Stomach (tissue), 8 donors: ENCODE measurements at regions not wholly inside any gene's neighbourhood (a gene's known extent, or its start where the extent isn't known, plus 50 kb on each side); places are given as distances from the start of the nearest gene placed in this dataset.

Experiments used
- DNase-seq, 2 donors: peaks; one replicate each; pipeline versions ENCODE4 v3.0.0 to v3.0.0-alpha.2; 2013 to 2019
- H3K27ac ChIP-seq, 5 donors: fragments of 200-600 bp in 4 of 5; sonication (generic) in 4 of 5; one replicate each; pipeline ENCODE4 v1.5.1; 2013 to 2019; ENCODE audit warnings: mild to moderate bottlenecking in 1 of 5, moderate library complexity in 1 of 5
- H3K27me3 ChIP-seq, 3 donors: fragments of 200-600 bp; sonication (generic); one replicate each; pipeline ENCODE4 v1.5.1; 2017 to 2019; ENCODE audit warnings: mixed run types in 1 of 3
- H3K36me3 ChIP-seq, 4 donors: fragments of 200-600 bp; sonication (generic); 1 replicate in 3 of 4; 2 replicates in 1 of 4; pipeline ENCODE4 v1.5.1; 2016 to 2019
- H3K4me1 ChIP-seq, 4 donors: fragments of 200-600 bp; sonication (generic); one replicate each; pipeline ENCODE4 v1.5.1; 2016 to 2019
- H3K4me3 ChIP-seq, 4 donors: fragments of 200-600 bp; sonication (generic) in 3 of 4; one replicate each; pipeline ENCODE4 v1.5.1; 2016 to 2019; ENCODE audit warnings: mild to moderate bottlenecking in 1 of 4
- H3K9me3 ChIP-seq, 4 donors: fragments of 200-600 bp; sonication (generic); one replicate each; pipeline ENCODE4 v1.5.1; 2016 to 2019
- CTCF ChIP-seq, 7 experiments: fragments of 450-650 bp in 4 of 7; fragments of 200-600 bp in 3 of 7; sonication (generic) in 3 of 7; IDR thresholded peaks; one replicate each; pipeline ENCODE4 v1.5.1; 2016 to 2019; ENCODE audit warnings: antibody characterized with exemption in 7 of 7, control low read depth in 2 of 7, mild to moderate bottlenecking in 1 of 7
- EP300 ChIP-seq: sonication (generic); formaldehyde crosslinking; IDR thresholded peaks from one replicate; pipeline ENCODE4 v1.6.1; 2017; ENCODE audit warnings: antibody characterized with exemption
- POLR2A ChIP-seq, 4 donors: fragments of 450-650 bp; IDR thresholded peaks; one replicate each; pipeline ENCODE4 v1.6.1; 2016; ENCODE audit warnings: antibody characterized with exemption in 4 of 4, control low read depth in 2 of 4, mild to moderate bottlenecking in 1 of 4, moderate library complexity in 1 of 4
- POLR2AphosphoS5 ChIP-seq, 3 donors: sonication (generic); formaldehyde crosslinking; IDR thresholded peaks; one replicate each; pipeline ENCODE4 v1.6.1; 2016; ENCODE audit warnings: antibody characterized with exemption in 3 of 3
- WGBS, 5 donors: extraction: QIAGEN DNeasy Blood & Tissue Kit in 3 of 5; methylation state at CpG; one replicate each; pipeline versions ENCODE4 v1.1.5 to v1.1.7; 2013 to 2018; 5-methylcytosine and 5-hydroxymethylcytosine counted together
- intact Hi-C: fragments of 100-400 bp; cut with DNase I; formaldehyde crosslinking; loops from one replicate; pipeline ENCODE4 v1.15.1; 2023; ENCODE audit warnings: low total_unique reads
- donor health status: healthy with polysubstance abuse.
- donor health status: Bipolar disorder and iron deficiency.
- donor health status: healthy.

GRCh38 chrY:7468951-7469745, 557.6 kb upstream of the AMELY start:
- 60 to 79% (median 78%) methylated on average over 4 of the region's 4 CpGs; no CpG with 5 or more reads in 2 of the 5 donors for WGBS, 5 donors
- Histone ChIP-seq H3K36me3 (no peaks in the 10 kb centered on the region), H3K4me3 (no peak overlapping the region), H3K4me1 (no peaks in the 10 kb centered on the region), H3K27ac (no peak overlapping the region), H3K9me3 (no peaks in the 10 kb centered on the region), H3K27me3 (no peaks in the 10 kb centered on the region)
- no peak for TF ChIP-seq EP300
- no peak for TF ChIP-seq POLR2AphosphoS5 (IDR thresholded peaks at IDR 0.05)
- TF ChIP-seq CTCF (IDR thresholded peaks at IDR 0.05), result no peak
- no peak for TF ChIP-seq POLR2A (IDR thresholded peaks at IDR 0.05)
- intact Hi-C loops, result no loop called here
- no peak for DNase-seq

- TF ChIP-seq EP300 (no peak), POLR2A (IDR thresholded peaks at IDR 0.05) (no peak), CTCF (IDR thresholded peaks at IDR 0.05) (no peak), POLR2AphosphoS5 (IDR thresholded peaks at IDR 0.05) (no peak)
- no peak overlapping the region for H3K4me3 ChIP-seq
- no peaks in the 10 kb centered on the region for H3K27me3 ChIP-seq
- no peak overlapping the region for H3K27ac ChIP-seq
- no peak for DNase-seq
- no peaks in the 10 kb centered on the region for H3K36me3 ChIP-seq
- H3K9me3 ChIP-seq, result no peaks in the 10 kb centered on the region
- intact Hi-C loops, result no loop called here
- no peaks in the 10 kb centered on the region for H3K4me1 ChIP-seq
- WGBS, 5 donors, result 85 to 93% (median 90%) methylated on average over 3 of the region's 3 CpGs; no CpG with 5 or more reads in 2 of the 5 donors
These were observed 556.4 kb upstream of the AMELY start for GRCh38 chrY:7467796-7468520.

- Histone ChIP-seq H3K4me3 (no peak overlapping the region), H3K27me3 (no peaks in the 10 kb centered on the region), H3K27ac (no peak overlapping the region), H3K9me3 (no peaks in the 10 kb centered on the region), H3K4me1 (no peaks in the 10 kb centered on the region), H3K36me3 (no peaks in the 10 kb centered on the region)
- intact Hi-C loops, result no loop called here
- no peak for DNase-seq
- TF ChIP-seq POLR2A (IDR thresholded peaks at IDR 0.05) (no peak), POLR2AphosphoS5 (IDR thresholded peaks at IDR 0.05) (no peak), EP300 (no peak), CTCF (IDR thresholded peaks at IDR 0.05) (no peak)
- 55 to 72% (median 58%) methylated on average over 3 to 6 of the region's 6 CpGs; no CpG with 5 or more reads in 2 of the 5 donors for WGBS, 5 donors
These were observed 553.7 kb upstream of the AMELY start for GRCh38 chrY:7465185-7465621.

DNA sequence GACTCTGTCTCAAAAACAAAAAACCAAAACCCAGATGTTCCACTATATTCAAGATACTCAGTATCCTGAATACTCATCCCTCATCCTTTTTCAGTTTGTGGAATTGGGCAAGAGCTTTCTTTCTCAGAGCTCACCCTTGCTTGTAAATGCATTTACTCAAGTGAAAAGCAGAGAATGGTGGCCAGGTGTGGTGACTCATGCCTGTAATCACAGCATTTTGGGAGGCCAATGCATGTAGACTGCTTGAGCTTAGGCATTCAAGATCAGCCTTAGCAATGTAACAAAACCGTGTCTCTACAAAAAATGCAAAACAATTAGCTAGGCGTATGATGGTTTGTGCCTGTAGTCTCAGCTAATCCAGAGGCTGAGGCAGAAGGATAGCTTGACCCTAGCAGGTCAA, 553.2 kb upstream of the AMELY start:
- no peak for DNase-seq
- whole genome bisulfite sequencing, 5 donors, result 68 to 82% (median 76%) methylated on average over 2 of the region's 2 CpGs; no CpG with 5 or more reads in 2 of the 5 donors
- H3K4me1 ChIP-seq, result no peaks in the 10 kb centered on the region
- no peak overlapping the region for H3K4me3 ChIP-seq
- intact Hi-C loops, result no loop called here
- no peaks in the 10 kb centered on the region for H3K27me3 ChIP-seq
- H3K36me3 ChIP-seq, result no peaks in the 10 kb centered on the region
- H3K9me3 ChIP-seq, result no peaks in the 10 kb centered on the region
- TF ChIP-seq EP300, result no peak
- no peak for TF ChIP-seq POLR2AphosphoS5 (IDR thresholded peaks at IDR 0.05)
- no peak for TF ChIP-seq CTCF (IDR thresholded peaks at IDR 0.05)
- TF ChIP-seq POLR2A (IDR thresholded peaks at IDR 0.05), result no peak
- H3K27ac ChIP-seq, result no peak overlapping the region
